ENCODE measurements at regions not wholly inside any gene's neighbourhood (a gene's known extent, or its start where the extent isn't known, plus 50 kb on each side); places are given as distances from the start of the nearest gene placed in this dataset.

DNA sequence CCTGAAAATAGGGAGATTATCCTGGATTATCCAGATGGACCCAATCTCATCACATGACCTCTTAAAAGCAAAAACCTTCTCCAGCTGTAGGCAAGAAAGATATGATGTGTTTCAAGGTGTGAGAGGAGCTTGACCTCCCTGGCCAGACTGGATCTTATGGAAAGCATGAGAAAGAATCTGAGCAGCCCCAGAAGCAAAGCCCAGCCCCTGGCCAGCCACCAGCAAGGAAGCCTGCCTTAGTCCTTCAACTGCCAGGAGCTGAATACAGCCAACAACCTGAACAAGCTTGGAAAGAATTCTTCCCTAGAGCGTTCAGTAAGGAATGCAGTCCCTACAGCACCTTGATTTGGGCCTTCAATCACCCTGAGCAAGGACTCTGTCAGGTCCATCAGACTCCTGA lies 375.0 kb upstream of the CHRM3 start:
- no peak overlapping the region for H3K9ac ChIP-seq (ENCODE audit: low read length)
- Mint-ChIP-seq H3K9me3 (ENCODE audit: insufficient read depth) (peaks cover 8% of the 10 kb centered on the region), H3K4me1 (no peaks in the 10 kb centered on the region), H3K27me3 (no peaks in the 10 kb centered on the region), H3K27ac (no peak overlapping the region), H3K4me3 (no peak overlapping the region)
- no peak overlapping the region for H3K4me3 ChIP-seq (ENCODE audit: control extremely low read depth in 1 of 5, extremely low read depth in 1 of 5, insufficient read depth in 1 of 5, low read depth in 2 of 5, low read length in 4 of 5)
- ATAC-seq (ENCODE audit: low read depth) (no peak), DNase-seq (no peak)
- CTCF ChIA-PET = no interaction called here
- no peaks in the 10 kb centered on the region for H3K4me1 ChIP-seq (ENCODE audit: control insufficient read depth in 2 of 2, insufficient read depth in 2 of 2, low read length in 2 of 2)
- no peak overlapping the region for H3K27ac ChIP-seq (ENCODE audit: low read length in 2 of 2)
- H3K9me3 ChIP-seq (ENCODE audit: control extremely low read depth in 1 of 3, control insufficient read depth in 2 of 3, insufficient read depth in 1 of 3, low read length in 2 of 3) = no peaks in the 10 kb centered on the region
- no peaks in the 10 kb centered on the region for H3K27me3 ChIP-seq (replicated peaks in 1 of 4; ENCODE audit: control extremely low read depth in 1 of 4, control insufficient read depth in 3 of 4, insufficient read depth in 4 of 4, low read length in 3 of 4)
- no peaks in the 10 kb centered on the region for H3K36me3 ChIP-seq (replicated peaks in 1 of 2; ENCODE audit: control extremely low read depth in 1 of 2, control insufficient read depth in 1 of 2, extremely low read depth in 1 of 2, insufficient read depth in 2 of 2, low read length in 1 of 2)
- H3K79me2 ChIP-seq (ENCODE audit: control insufficient read depth, insufficient read depth, low read length) = no peaks in the 10 kb centered on the region
- POLR2A ChIA-PET = no interaction called here
- TF ChIP-seq CTCF (IDR thresholded peaks at IDR 0.05) = no peak
- TF ChIP-seq EZH2 (IDR thresholded peaks at IDR 0.05; ENCODE audit: borderline replicate concordance, insufficient read depth, low read depth, low read length, poor library complexity, severe bottlenecking) = no peak
- no peaks in the 10 kb centered on the region for H4K20me1 ChIP-seq (ENCODE audit: control insufficient read depth, insufficient read depth, low read length, poor library complexity, severe bottlenecking)
- WGBS (ENCODE audit: insufficient coverage) = 91% methylated on average over 1 of the region's 1 CpG
- intact Hi-C loops (cut with micrococcal nuclease) = no loop called here
- no peak overlapping the region for H3K4me2 ChIP-seq (replicated peaks; ENCODE audit: low read depth, low read length, poor library complexity, severe bottlenecking)
- H2AFZ ChIP-seq (ENCODE audit: insufficient read depth, low read depth, low read length, poor library complexity, severe bottlenecking) = no peak overlapping the region

- H3K4me1 Mint-ChIP-seq = no peaks in the 10 kb centered on the region
- no peak overlapping the region for H3K4me3 Mint-ChIP-seq
- no peak for ATAC-seq (ENCODE audit: low read depth)
- Histone ChIP-seq H3K4me1 (ENCODE audit: control insufficient read depth in 2 of 2, insufficient read depth in 2 of 2, low read length in 2 of 2) (no peaks in the 10 kb centered on the region), H3K79me2 (ENCODE audit: control insufficient read depth, insufficient read depth, low read length) (no peaks in the 10 kb centered on the region), H3K4me3 (ENCODE audit: control extremely low read depth in 1 of 5, extremely low read depth in 1 of 5, insufficient read depth in 1 of 5, low read depth in 2 of 5, low read length in 4 of 5) (no peak overlapping the region), H3K36me3 (replicated peaks in 1 of 2; ENCODE audit: control extremely low read depth in 1 of 2, control insufficient read depth in 1 of 2, extremely low read depth in 1 of 2, insufficient read depth in 2 of 2, low read length in 1 of 2) (no peaks in the 10 kb centered on the region), H3K27me3 (replicated peaks in 1 of 4; ENCODE audit: control extremely low read depth in 1 of 4, control insufficient read depth in 3 of 4, insufficient read depth in 4 of 4, low read length in 3 of 4) (no peaks in the 10 kb centered on the region), H3K9ac (ENCODE audit: low read length) (no peak overlapping the region), H3K4me2 (replicated peaks; ENCODE audit: low read depth, low read length, poor library complexity, severe bottlenecking) (no peak overlapping the region), H2AFZ (ENCODE audit: insufficient read depth, low read depth, low read length, poor library complexity, severe bottlenecking) (no peak overlapping the region), H3K9me3 (ENCODE audit: control extremely low read depth in 1 of 3, control insufficient read depth in 2 of 3, insufficient read depth in 1 of 3, low read length in 2 of 3) (no peaks in the 10 kb centered on the region), H4K20me1 (ENCODE audit: control insufficient read depth, insufficient read depth, low read length, poor library complexity, severe bottlenecking) (no peaks in the 10 kb centered on the region), H3K27ac (ENCODE audit: low read length in 2 of 2) (no peak overlapping the region)
- H3K9me3 Mint-ChIP-seq (ENCODE audit: insufficient read depth) = peaks cover 8% of the 10 kb centered on the region
- intact Hi-C loops (cut with micrococcal nuclease) = no loop called here
- DNase-seq = no peak
- H3K27me3 Mint-ChIP-seq = no peaks in the 10 kb centered on the region
- POLR2A ChIA-PET = no interaction called here
- no peak overlapping the region for H3K27ac Mint-ChIP-seq
- TF ChIP-seq CTCF (IDR thresholded peaks at IDR 0.05) (no peak), EZH2 (IDR thresholded peaks at IDR 0.05; ENCODE audit: borderline replicate concordance, insufficient read depth, low read depth, low read length, poor library complexity, severe bottlenecking) (no peak)
- CTCF ChIA-PET = no interaction called here
Measured at GRCh38 chr1:239008568-239008967, 377.8 kb upstream of the CHRM3 start.

All from B cell (primary cell).